ENCODE measurements at regions not wholly inside any gene's neighbourhood (a gene's known extent, or its start where the extent isn't known, plus 50 kb on each side); places are given as distances from the start of the nearest gene placed in this dataset.

DNA sequence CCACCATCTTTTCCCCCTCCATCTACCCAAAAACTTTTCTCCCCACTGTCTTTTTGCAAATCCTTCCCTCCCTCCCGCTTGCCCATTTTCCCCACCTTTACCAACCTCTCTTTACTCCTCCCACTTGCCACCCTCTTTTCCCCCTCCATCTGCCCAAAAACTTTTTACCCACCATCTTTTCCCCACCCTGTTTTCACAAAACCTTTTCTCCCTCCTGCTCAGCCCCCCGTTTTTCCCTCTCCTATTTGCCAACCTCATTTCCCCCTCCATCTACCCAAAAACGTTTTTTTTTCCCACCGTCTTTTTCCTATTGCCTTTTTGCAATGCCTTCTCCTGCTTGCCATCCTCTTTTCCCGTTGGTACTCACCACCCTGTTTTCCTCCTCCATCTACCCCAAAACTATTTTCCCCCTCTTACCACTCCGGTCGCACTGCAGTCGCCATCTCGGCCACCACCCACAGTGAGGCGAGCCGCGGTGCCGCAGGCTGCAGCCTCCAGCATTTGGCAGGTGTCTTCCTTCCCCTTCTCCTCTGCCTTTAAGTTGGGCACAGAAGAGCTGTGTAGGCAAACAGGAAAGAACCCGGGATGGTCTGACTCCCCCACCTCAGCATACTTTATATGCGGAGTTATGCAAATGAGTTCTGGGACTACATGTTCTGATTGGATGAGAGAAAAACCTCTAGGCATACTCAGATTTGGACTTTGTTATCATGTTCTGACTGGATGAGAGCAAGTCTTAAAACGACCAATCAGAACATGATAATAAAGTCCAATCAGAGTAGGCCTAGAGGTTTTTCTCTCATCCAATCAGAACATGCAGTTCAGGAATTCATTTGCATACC lies 121.2 kb upstream of the VPREB1 start:
- peaks cover 0 to 20% (median under 1%) of the 10 kb centered on the region in 3 donors for H3K27me3 ChIP-seq

DNA sequence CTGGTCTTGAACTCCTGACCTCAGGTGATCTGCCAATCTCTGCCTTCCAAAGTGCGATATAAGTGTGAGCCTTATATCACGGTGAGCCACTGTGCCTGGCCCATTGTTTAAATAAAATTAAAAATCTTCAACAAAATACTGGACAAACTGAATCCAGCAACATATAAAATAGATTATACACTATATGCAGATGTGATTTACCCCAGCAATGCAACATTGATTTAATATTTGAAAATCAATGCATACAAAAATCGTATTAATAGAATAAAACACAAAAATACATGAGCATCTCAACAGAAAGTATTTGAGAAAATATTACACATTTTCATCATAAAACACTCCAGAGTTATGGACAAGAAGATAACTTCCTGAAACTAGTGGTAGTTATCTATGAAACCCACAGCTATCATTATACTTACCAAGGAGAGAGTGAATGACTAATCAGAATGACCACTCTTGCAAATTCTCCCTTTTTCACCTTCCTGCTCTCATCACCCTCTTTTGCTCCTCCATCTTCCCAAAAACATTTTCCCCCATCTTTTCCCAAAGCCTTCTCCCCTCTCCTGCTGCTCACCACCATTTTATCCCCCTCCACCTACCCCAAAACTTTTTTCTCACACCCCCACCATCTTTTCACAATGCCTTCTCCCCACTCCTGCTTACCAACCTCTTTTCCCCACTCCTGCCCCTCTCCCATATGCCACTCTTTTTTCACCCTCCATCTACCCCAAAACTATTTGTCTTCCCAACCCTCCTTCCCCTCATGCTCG lies 122.1 kb upstream of the VPREB1 start:
- no peak overlapping the region for H3K4me3 ChIP-seq
- H3K9me3 ChIP-seq = no peaks in the 10 kb centered on the region
- no peak overlapping the region for H3K27ac ChIP-seq
- TF ChIP-seq, protein P1, sequence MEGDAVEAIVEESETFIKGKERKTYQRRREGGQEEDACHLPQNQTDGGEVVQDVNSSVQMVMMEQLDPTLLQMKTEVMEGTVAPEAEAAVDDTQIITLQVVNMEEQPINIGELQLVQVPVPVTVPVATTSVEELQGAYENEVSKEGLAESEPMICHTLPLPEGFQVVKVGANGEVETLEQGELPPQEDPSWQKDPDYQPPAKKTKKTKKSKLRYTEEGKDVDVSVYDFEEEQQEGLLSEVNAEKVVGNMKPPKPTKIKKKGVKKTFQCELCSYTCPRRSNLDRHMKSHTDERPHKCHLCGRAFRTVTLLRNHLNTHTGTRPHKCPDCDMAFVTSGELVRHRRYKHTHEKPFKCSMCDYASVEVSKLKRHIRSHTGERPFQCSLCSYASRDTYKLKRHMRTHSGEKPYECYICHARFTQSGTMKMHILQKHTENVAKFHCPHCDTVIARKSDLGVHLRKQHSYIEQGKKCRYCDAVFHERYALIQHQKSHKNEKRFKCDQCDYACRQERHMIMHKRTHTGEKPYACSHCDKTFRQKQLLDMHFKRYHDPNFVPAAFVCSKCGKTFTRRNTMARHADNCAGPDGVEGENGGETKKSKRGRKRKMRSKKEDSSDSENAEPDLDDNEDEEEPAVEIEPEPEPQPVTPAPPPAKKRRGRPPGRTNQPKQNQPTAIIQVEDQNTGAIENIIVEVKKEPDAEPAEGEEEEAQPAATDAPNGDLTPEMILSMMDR (IDR thresholded peaks at IDR 0.05) = no peak
- no peak for TF ChIP-seq POLR2A (IDR thresholded peaks at IDR 0.05)
- no peak for TF ChIP-seq EP300 (IDR thresholded peaks at IDR 0.05)
- TF ChIP-seq POLR2AphosphoS5 (IDR thresholded peaks at IDR 0.05) = no peak
- DNase-seq = no peak
- peaks cover 0 to 28% (median 6%) of the 10 kb centered on the region in 3 donors for H3K27me3 ChIP-seq
- H3K36me3 ChIP-seq = no peaks in the 10 kb centered on the region
- WGBS, 2 donors = 77 to 84% methylated on average over 4 of the region's 4 CpGs
- H3K4me1 ChIP-seq = peaks cover 0 to 3% (median 0%) of the 10 kb centered on the region in 4 donors
- intact Hi-C loops (cut with DNase I) = no loop called here

More for the DNA sequence above, 121.2 kb upstream of the VPREB1 start:
- WGBS, 2 donors = 80 to 83% methylated on average over 16 of the region's 16 CpGs
- no peaks in the 10 kb centered on the region for H3K4me1 ChIP-seq
- no peaks in the 10 kb centered on the region for H3K36me3 ChIP-seq
- intact Hi-C loops (cut with DNase I) = no loop called here
- no peak for TF ChIP-seq POLR2A (IDR thresholded peaks at IDR 0.05)
- TF ChIP-seq, protein P1 (IDR thresholded peaks at IDR 0.05) = no peak
- no peak for TF ChIP-seq EP300 (IDR thresholded peaks at IDR 0.05)
- no peak for TF ChIP-seq POLR2AphosphoS5 (IDR thresholded peaks at IDR 0.05)
- no peak overlapping the region for H3K27ac ChIP-seq
- no peaks in the 10 kb centered on the region for H3K9me3 ChIP-seq
- DNase-seq = no peak
- H3K4me3 ChIP-seq = no peak overlapping the region

DNA sequence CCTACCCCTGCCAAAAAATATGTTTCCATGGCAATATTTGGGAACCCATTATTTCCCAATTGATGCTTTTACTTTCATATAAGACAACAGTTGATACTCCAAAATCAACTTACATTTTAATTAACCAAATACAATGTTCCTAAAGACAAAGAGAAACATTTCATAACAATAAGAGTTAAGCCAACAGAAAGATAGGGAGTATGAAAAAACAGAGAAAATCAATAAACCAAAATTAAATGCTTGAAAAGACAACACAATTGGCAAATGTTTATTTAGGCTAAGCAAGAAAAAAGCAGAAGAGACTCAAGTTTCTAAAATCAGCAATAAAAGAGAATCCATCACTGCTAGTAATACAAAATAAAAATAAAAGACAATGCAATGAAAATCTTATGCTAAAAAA lies 123.1 kb upstream of the VPREB1 start:
- H3K27ac ChIP-seq = no peak overlapping the region
- no peak for DNase-seq
- H3K36me3 ChIP-seq = no peaks in the 10 kb centered on the region
- H3K4me1 ChIP-seq = peaks cover 0 to 3% (median 0%) of the 10 kb centered on the region in 4 donors
- TF ChIP-seq POLR2AphosphoS5 (IDR thresholded peaks at IDR 0.05) = no peak
- TF ChIP-seq EP300 (IDR thresholded peaks at IDR 0.05) = no peak
- no peak for TF ChIP-seq POLR2A (IDR thresholded peaks at IDR 0.05)
- TF ChIP-seq, protein P1 (IDR thresholded peaks at IDR 0.05) = no peak
- no peaks in the 10 kb centered on the region for H3K9me3 ChIP-seq
- intact Hi-C loops (cut with DNase I) = no loop called here
- no peak overlapping the region for H3K4me3 ChIP-seq
- peaks cover 0 to 34% (median 6%) of the 10 kb centered on the region in 3 donors for H3K27me3 ChIP-seq

GRCh38 chr22:22120160-22120559 lies 124.4 kb upstream of the VPREB1 start:
- no peak for TF ChIP-seq EP300 (IDR thresholded peaks at IDR 0.05)
- no peak for TF ChIP-seq POLR2A (IDR thresholded peaks at IDR 0.05)
- TF ChIP-seq, protein P1 (IDR thresholded peaks at IDR 0.05) = no peak
- no peak for TF ChIP-seq POLR2AphosphoS5 (IDR thresholded peaks at IDR 0.05)
- intact Hi-C loops (cut with DNase I) = no loop called here
- H3K27ac ChIP-seq = no peak overlapping the region
- DNase-seq = no peak
- H3K4me3 ChIP-seq = no peak overlapping the region
- H3K4me1 ChIP-seq = peaks cover 0 to 3% (median 0%) of the 10 kb centered on the region in 4 donors
- no peaks in the 10 kb centered on the region for H3K9me3 ChIP-seq
- H3K27me3 ChIP-seq = peaks cover 0 to 28% (median 6%) of the 10 kb centered on the region in 3 donors
- 69 to 89% methylated on average over 3 of the region's 3 CpGs for WGBS, 2 donors
- H3K36me3 ChIP-seq = no peaks in the 10 kb centered on the region

All from sigmoid colon (tissue), 6 donors.